Prostate gland (tissue), 2 donors: ENCODE measurements at regions not wholly inside any gene's neighbourhood (a gene's known extent, or its start where the extent isn't known, plus 50 kb on each side); places are given as distances from the start of the nearest gene placed in this dataset.

Source experiments
- POLR2AphosphoS5 ChIP-seq: sonication (generic); formaldehyde crosslinking; IDR thresholded peaks from one replicate; pipeline ENCODE4 v1.6.1; 2017; ENCODE audit warnings: antibody characterized with exemption
- TF ChIP-seq, protein P1 (sequence below), 4 experiments: fragments of 200-600 bp in 2 of 4; fragments of 450-650 bp in 2 of 4; sonication (generic) in 2 of 4; IDR thresholded peaks; 1 replicate in 3 of 4; 2 replicates in 1 of 4; pipeline ENCODE4 v1.5.1; 2016 to 2019; ENCODE audit warnings: antibody characterized with exemption in 4 of 4, mild to moderate bottlenecking in 2 of 4, moderate library complexity in 2 of 4

DNA sequence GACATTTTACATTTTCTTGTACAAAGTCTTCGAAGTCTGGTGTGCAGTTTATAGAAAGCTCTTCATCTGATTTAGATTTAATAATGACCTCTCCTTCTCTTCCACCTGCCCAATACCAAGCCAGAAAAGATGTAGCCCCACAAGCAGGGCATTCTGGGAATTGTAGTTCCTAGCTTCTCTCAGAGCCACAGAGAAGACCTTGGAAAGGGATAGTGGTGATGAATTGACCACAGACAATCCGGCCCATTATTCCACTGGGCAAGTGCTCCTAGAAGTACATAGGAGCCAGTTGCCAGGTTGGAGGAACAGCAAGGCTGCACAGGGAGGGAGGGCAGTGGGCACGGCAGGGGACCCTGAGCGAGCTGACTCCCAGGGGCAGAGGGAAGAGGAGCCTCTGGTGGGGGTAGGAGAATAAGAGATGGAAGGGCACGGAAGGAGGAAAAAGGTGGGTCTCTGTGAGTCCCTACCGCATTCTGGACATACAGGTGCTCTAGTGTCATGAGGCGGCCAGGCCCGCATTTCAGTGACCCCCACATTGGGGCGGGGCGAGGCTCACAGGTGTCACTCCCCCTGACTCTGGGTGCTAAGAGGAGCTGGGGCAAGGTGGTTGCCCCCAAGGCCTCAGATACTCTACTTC lies 152.5 kb upstream of the HAAO start:
- TF ChIP-seq, protein P1, sequence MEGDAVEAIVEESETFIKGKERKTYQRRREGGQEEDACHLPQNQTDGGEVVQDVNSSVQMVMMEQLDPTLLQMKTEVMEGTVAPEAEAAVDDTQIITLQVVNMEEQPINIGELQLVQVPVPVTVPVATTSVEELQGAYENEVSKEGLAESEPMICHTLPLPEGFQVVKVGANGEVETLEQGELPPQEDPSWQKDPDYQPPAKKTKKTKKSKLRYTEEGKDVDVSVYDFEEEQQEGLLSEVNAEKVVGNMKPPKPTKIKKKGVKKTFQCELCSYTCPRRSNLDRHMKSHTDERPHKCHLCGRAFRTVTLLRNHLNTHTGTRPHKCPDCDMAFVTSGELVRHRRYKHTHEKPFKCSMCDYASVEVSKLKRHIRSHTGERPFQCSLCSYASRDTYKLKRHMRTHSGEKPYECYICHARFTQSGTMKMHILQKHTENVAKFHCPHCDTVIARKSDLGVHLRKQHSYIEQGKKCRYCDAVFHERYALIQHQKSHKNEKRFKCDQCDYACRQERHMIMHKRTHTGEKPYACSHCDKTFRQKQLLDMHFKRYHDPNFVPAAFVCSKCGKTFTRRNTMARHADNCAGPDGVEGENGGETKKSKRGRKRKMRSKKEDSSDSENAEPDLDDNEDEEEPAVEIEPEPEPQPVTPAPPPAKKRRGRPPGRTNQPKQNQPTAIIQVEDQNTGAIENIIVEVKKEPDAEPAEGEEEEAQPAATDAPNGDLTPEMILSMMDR (IDR thresholded peaks at IDR 0.05): no peak
- TF ChIP-seq POLR2AphosphoS5: no peak
